ENCODE measurements at regions not wholly inside any gene's neighbourhood (a gene's known extent, or its start where the extent isn't known, plus 50 kb on each side); places are given as distances from the start of the nearest gene placed in this dataset.

DNA sequence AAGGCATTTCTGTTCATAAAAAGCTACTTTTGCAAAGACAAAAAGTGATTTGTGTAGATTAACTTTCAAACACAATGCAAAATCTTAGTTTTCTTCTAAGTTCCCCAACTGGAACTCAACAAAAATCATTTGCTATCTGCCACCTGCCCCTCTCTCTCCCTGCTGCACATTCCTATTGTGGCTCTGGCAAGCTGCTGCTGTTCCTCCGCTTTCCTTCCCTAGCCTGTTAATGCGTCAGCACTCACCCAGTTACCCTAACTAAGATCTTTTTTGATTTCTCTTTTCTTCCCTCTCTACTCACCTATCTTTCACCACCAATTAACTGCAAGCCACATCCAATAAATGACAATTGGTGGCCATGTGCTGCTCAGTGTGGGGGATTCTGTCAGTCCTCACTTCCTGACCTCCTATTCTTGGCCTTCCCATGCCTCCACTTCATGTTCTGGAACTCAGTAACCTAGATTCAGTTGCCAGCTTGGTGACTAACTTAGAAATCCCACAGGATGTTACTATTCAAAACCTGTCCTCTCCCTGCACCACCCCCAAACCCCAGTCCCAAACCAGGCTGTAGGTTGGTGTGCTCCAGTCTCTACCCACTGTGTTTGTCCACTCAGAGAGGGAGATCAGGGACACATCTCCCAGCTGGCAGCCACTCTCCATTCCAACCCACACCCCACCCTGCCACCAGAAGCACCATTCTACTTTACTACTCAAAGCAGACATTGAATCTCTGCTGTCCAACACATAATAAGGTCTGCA is 140.2 kb upstream of the CTTNBP2 start:
- TF ChIP-seq, protein P1, sequence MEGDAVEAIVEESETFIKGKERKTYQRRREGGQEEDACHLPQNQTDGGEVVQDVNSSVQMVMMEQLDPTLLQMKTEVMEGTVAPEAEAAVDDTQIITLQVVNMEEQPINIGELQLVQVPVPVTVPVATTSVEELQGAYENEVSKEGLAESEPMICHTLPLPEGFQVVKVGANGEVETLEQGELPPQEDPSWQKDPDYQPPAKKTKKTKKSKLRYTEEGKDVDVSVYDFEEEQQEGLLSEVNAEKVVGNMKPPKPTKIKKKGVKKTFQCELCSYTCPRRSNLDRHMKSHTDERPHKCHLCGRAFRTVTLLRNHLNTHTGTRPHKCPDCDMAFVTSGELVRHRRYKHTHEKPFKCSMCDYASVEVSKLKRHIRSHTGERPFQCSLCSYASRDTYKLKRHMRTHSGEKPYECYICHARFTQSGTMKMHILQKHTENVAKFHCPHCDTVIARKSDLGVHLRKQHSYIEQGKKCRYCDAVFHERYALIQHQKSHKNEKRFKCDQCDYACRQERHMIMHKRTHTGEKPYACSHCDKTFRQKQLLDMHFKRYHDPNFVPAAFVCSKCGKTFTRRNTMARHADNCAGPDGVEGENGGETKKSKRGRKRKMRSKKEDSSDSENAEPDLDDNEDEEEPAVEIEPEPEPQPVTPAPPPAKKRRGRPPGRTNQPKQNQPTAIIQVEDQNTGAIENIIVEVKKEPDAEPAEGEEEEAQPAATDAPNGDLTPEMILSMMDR (conservative IDR thresholded peaks at IDR 0.05; ENCODE audit: low read depth, low read length) = no peak
- no peak for TF ChIP-seq POLR2A (IDR thresholded peaks at IDR 0.05; ENCODE audit: low read depth, low read length)
- TF ChIP-seq CEBPB (IDR thresholded peaks at IDR 0.05; ENCODE audit: low read depth, low read length) = no peak
- no peak for TF ChIP-seq RAD21 (IDR thresholded peaks at IDR 0.05; ENCODE audit: low read length)
- no peak for TF ChIP-seq FOS (IDR thresholded peaks at IDR 0.05; ENCODE audit: low read depth, low read length)
- TF ChIP-seq RCOR1 (IDR thresholded peaks at IDR 0.05; ENCODE audit: insufficient replicate concordance, low read length) = no peak
- TF ChIP-seq, protein P2, sequence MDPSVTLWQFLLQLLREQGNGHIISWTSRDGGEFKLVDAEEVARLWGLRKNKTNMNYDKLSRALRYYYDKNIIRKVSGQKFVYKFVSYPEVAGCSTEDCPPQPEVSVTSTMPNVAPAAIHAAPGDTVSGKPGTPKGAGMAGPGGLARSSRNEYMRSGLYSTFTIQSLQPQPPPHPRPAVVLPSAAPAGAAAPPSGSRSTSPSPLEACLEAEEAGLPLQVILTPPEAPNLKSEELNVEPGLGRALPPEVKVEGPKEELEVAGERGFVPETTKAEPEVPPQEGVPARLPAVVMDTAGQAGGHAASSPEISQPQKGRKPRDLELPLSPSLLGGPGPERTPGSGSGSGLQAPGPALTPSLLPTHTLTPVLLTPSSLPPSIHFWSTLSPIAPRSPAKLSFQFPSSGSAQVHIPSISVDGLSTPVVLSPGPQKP (IDR thresholded peaks at IDR 0.05; ENCODE audit: borderline replicate concordance, low read depth, low read length) = no peak
- TF ChIP-seq MAFK (IDR thresholded peaks at IDR 0.05; ENCODE audit: low read depth, low read length) = no peak
- no peak for TF ChIP-seq CHD1 (IDR thresholded peaks at IDR 0.05; ENCODE audit: low read depth, low read length)
- TF ChIP-seq SMC3 (IDR thresholded peaks at IDR 0.05; ENCODE audit: low read depth, low read length) = no peak
- TF ChIP-seq MXI1 (IDR thresholded peaks at IDR 0.05; ENCODE audit: borderline replicate concordance, low read depth, low read length) = no peak
- no peak for TF ChIP-seq USF2 (IDR thresholded peaks at IDR 0.05; ENCODE audit: low read depth, low read length)
- TF ChIP-seq RFX5 (IDR thresholded peaks at IDR 0.05; ENCODE audit: low read depth, low read length) = no peak

All from IMR-90 (cell line).